ENCODE measurements at regions not wholly inside any gene's neighbourhood (a gene's known extent, or its start where the extent isn't known, plus 50 kb on each side); places are given as distances from the start of the nearest gene placed in this dataset.
"Not testable (repeated sequence)": the region's sequence is repeated elsewhere in the genome, so short reads cannot be mapped to it uniquely, and the experiment has no call there.

DNA sequence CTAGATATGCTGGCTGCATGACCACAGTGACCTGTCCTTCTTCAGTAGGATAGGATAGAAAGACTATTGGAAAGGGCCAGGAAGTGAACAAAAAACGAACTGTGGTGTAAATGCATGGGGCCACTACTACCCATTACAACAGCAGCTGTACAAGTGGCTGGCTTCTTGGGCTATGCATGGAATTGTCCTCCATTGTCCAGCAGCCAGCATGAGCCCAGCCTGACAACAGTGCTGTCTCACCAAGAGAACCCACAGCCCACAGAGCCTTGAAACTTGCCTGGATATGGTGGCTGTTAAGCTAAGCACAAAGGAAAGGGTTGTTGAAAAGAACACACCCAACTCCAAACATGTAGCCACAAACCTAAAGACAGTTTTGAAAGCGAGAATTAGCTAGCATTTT, 330.2 kb upstream of the F9 start:
- DNase-seq (ENCODE audit: low read depth) = no peak

GRCh38 chrX:139199933-139200332, 330.6 kb upstream of the F9 start:
- DNase-seq (ENCODE audit: low read depth) = no peak

- DNase-seq (ENCODE audit: low read depth) = no peak
Measured at GRCh38 chrX:139198936-139199335, 331.6 kb upstream of the F9 start.

- no peak for DNase-seq (ENCODE audit: low read depth)
Measured at GRCh38 chrX:139196890-139197289, 333.6 kb upstream of the F9 start.

GRCh38 chrX:139194571-139195280, 335.8 kb upstream of the F9 start:
- no peak for DNase-seq (ENCODE audit: low read depth)

DNA sequence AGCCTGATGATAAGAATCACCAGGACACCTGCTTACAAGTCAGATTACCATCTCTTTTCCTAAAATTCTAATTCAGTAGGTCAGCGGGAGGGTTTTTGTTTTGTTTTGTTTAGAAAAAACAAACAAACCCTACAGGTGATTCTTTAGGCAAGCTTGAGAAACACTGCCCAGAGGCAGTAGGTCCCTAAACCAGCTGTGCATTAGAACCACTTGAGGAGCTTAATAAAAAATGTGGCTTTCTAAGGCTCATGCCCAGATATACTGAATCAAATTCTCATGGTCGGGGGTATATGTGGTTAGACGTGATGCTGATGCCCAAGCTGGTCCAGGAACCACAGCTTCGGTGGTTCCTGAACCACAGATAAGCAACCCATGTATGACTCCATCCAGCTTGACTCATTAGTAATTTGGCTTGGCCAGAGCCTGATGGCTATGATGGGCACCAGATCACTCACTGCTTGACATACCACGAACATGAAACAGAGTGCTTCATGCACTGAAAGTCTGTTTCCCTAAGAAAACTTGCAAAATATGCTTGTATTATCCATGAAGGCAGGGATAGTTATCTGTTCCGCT, 338.1 kb upstream of the F9 start:
- no peak for DNase-seq (ENCODE audit: low read depth)

DNA sequence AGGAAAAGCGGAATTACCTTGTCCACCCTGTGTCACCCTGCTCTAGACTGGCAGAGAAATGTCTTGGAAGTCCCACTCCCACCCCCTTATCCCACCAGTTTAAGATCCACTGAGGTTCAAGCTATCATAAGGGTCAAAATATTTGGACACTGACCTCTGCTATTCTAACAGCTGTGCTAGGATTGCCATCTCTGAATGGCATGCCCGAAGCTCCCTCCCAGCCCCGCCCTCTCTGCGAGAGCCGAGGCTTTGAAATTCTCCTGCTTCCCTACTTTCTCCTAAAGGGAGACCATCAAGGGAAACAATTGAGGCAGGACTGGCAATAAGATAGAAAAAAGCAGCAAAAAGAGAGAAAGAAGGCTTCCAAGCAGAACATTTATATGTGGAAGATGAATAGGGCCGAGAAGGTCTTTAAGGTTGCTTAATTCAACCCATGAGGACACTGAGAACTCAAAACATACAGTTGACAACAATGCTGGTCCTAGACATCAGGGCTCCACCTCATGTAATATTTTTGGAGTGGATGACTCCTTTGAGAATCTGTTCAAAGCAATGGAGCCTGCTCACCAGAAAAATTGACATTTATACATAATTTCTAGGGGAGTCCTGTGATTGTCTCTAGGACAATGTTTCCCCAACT, 338.7 kb upstream of the F9 start:
- no peak for DNase-seq (ENCODE audit: low read depth)

- no peak for DNase-seq (ENCODE audit: low read depth)
Measured at GRCh38 chrX:139191286-139191685, 339.3 kb upstream of the F9 start.

- DNase-seq (ENCODE audit: low read depth) = no peak
Measured at GRCh38 chrX:139187738-139188137, 342.8 kb upstream of the F9 start.

GRCh38 chrX:139186991-139187390, 343.5 kb upstream of the F9 start:
- no peak for DNase-seq (ENCODE audit: low read depth)

DNA sequence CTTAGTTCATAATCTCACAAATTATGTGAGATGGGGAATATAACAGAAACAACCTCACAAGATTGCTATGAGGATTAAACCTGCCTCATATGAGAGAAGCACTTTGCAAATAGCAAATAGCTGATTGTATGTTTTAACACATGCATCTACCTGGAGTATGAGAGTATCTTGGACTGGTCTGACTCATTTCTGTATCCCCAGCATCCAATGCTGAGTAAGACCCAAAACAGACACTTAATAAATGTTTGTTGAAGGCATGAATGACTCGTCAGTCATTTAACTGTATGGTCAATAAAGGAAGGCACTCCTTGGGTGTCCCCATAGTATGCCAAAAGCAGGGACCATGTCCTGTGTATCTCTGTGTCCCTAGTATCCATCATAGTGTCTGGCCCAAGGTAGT, 350.9 kb upstream of the F9 start:
- no peak for DNase-seq (ENCODE audit: low read depth)

- no peak for DNase-seq (ENCODE audit: low read depth)
Measured at GRCh38 chrX:139178980-139179379, 351.6 kb upstream of the F9 start.

DNA sequence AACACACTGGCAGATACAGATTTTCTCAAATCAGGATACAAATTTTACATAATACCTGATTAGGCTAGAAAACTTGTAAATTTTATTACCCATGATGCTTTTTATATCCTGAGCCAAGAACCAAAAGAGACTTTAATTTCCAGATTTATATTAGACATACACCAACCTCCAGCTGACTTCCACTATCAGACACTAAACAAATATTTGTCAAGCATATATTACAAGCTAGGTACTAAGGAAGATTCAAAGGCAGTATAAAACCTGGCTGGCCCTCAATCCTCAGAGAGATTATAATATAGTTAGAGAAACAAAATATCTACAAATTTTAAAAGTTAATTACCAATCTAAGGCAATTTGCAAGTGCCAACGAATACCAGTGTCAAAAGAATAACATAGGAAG, 357.8 kb upstream of the F9 start:
- DNase-seq (ENCODE audit: low read depth) = no peak

- no peak for DNase-seq (ENCODE audit: low read depth)
Measured at GRCh38 chrX:139170526-139171173, 359.9 kb upstream of the F9 start.

GRCh38 chrX:139167282-139167681, 363.3 kb upstream of the F9 start:
- no peak for DNase-seq (ENCODE audit: low read depth)

DNA sequence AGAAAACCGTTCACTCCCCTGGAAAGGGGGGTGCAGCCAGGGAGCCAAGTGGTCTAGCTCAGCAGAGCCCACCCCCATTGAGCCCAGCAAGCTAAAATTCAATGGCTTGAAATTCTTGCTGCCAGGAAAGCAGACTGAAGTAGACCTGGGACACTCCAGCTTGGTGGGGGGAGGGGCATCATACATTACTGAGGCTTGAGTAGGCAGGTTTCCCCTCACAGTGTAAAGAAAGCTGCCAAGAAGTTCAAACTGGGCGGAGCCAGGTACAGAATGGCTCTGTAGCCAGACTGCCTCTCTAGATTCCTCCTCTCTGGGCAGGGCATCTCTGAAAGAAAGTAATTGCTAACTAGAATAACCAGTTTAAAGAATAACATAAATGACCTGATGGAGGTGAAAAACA, 372.3 kb upstream of the F9 start:
- DNase-seq (ENCODE audit: low read depth) = no peak

DNA sequence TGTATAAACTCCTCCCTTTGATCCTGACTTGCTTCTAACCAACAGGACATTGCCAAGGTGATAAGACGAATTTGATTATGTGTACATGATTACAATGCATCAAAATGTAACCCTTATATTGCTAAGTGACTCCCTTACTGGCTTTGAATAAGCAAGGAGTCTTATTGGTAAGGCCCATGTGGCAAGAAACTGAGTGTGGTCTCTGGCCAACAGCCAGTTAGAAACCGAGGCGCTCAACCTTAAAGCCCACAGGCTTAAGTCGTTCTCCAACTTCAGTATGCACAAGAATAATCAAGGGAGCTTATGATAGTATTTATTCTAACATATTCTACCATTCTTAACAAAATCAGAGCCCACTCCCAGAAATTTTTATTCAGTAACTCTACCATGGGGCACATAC, 374.2 kb upstream of the F9 start:
- DNase-seq (ENCODE audit: low read depth) = no peak

GRCh38 chrX:139146625-139147024, 383.9 kb upstream of the F9 start:
- DNase-seq (ENCODE audit: low read depth) = not testable (repeated sequence)

DNA sequence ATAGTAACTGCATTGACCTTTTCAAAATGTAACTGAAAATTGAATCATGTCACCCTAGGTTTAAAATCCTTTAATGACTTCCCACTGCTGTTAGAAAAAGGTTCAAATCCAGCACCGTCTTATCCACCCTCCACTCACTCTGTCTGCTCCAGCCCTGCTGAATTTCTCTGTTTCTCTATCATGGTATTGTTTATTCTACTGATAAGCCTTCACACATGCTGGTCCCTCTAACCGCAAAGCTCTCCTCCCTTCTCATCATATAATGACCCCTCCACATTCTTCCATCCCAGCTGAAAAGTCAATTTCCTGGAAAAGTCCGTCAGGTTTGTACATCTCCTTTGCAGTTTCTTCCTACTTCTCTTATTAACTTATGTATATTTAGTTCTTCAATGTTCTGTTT, 389.2 kb upstream of the F9 start:
- DNase-seq (ENCODE audit: low read depth) = no peak

DNA sequence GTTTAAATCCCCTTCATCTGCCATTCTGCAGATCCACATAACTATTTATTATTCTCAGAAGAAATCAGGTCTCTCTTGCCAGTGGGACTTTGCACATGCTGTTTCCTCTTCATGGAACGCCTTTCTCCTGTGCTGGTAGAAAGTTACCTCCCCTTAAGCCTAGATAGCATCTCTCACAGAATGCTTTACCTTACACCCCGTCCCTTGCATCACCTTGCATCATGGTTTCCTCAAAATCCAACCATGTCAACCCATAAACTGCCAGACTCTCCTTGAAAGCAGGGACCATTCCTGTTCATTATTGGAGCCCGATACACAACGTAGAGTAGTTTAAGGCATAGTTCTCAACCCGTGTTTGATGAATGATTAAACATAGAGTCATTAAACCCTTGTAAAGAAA, 396.2 kb upstream of the F9 start:
- no peak for DNase-seq (ENCODE audit: low read depth)

DNA sequence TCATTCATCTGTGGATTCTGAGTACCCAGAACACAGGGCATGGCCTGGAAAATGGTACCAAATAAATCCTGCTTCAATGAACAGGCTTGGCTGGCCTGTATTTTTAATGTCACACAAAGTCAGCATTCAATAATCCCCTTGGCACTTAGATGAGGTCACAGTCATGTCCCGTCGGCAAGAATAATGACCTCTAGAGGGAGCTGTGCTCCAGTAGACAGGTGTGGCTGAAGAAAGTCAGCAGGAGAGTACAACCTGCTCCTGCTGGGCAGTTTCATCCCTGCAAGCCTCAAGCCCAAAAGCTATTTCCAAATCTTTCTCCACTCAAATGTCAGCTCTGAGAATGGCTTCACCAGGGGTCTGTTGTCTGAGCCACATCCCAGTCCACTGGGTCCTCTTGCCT, 404.0 kb upstream of the F9 start:
- DNase-seq (ENCODE audit: low read depth) = no peak

DNA sequence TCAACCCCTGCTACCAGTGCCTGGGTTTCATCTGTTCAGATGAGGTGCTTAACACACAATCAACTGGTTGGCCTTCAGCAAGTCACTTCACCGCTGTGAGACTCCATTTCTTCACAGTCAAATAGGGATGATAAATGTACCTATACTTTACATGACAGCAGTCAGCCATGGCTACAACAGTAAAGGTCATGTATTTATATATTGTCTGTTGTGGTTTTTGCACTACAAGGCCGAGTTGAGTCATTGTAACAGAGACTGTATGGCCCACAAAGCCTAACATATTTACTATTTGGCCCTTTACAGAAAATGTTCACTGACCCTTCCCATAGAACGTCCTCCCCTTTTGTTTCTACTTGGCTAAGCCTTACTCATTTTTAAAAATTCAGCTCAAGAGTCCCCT, 404.6 kb upstream of the F9 start:
- DNase-seq (ENCODE audit: low read depth) = no peak
